GM19372 (cell line): ENCODE measurements at regions not wholly inside any gene's neighbourhood (a gene's known extent, or its start where the extent isn't known, plus 50 kb on each side); places are given as distances from the start of the nearest gene placed in this dataset.

ENCODE experiments used
- ATAC-seq: cut with Tn5 transposase; IDR thresholded peaks from one replicate; pipeline ENCODE4 v1.9.1; 2021; ENCODE audit warnings: mild to moderate bottlenecking, low read depth, moderate library complexity; ENCODE audit not compliant: unreplicated experiment

DNA sequence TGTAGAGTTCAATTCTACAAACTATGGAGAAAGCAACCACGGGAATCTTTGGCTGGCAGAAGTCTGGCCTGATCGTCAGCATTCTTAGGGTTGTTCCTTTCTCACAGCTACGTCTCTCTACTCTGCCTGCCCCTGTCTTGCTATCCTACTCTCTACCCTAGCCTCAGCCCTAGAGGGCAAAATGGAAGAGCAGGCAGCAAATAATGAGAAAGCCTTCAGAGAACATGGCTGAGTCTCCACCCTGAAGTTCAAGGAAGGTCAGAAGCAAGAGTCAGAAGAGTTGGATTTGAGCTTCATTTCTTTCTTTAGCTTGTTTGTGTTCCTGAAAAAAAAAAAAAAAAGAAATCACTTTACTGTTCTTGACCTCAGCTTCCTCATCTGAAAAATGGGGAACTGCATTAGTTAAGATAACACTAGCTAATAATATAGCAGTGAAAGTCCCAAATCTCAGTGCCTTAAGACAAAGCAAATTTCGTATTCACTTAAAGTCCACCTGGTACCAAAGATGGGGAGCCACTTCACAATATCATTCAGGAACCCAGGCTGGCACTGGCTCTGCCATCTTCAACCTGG is 50.2 kb upstream of the CCND2 start:
- ATAC-seq: no peak

GRCh38 chr12:4221258-4221620 is 52.3 kb upstream of the CCND2 start:
- no peak for ATAC-seq

DNA sequence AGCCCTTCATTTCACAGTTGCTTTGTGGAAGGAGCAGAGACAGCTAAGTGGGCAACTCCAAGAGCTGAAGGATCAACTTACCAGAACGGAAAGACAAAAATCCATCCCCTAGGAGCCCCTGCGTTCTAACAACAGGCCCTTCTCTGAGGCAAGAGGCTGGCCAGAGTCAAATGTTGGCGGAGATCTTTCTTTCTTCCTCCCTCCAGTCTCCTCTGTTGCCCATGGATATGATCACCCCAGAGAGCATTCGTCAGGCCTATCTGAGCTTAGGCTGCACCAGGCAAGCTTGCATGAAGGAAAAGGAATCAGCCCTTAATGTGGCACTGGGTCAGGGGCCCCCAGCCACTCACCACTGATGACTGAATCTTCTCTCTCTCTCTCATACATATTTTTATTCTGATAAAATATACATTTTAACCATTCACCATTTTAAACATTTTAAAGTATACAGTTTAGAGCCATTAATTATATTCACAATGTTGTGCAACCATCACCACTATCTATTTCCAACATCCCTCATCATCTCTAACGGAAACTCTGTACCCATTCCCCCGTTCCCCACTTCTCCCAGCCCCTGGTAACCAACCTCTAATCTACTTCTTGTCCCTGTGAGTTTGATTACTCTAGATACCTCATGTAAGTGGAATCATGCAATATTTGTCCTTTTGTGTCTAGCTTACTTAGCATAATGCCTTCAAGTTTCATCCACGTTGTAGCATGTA is 52.9 kb upstream of the CCND2 start:
- no peak for ATAC-seq

- ATAC-seq: no peak
These were observed 56.5 kb upstream of the CCND2 start for GRCh38 chr12:4217091-4217490.

DNA sequence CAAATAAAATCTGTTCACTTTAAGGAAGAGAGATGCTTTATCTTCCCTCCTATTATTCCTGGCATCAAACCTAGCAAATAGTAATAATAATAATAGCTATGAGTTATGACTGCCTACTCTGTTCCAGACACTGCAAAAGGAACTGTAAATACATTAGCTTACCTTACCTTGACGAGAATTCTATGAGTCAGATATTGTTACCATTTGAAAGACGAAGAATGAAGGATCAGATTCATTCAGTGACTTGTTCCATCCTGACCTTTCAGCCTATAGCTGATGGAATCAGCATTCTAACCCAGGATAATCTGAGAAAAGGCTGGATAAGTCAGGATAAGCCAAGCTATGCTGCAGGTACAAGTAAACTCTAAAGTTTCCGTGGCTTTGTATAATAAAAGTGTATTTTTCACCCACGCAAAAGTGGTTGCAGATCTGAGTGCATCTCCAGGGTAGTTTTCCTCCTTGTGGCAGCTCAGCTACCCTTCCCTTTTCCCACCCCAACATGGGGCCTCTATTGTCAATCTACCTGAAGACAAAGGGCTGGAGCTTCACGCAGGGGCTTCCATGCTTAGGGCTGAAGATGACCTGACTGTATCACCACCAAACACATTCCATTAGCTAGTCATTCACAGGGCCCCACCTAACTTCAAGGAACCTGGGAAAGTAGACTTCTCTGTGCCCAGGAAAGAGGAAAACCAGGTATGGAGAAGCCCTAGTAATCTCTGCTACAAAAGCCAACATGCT is 57.2 kb upstream of the CCND2 start:
- no peak for ATAC-seq

- peak; percentile 47 for ATAC-seq
These were observed 58.1 kb upstream of the CCND2 start for GRCh38 chr12:4215229-4216186.

- no peak for ATAC-seq
These were observed 58.7 kb upstream of the CCND2 start for GRCh38 chr12:4214877-4215228.

DNA sequence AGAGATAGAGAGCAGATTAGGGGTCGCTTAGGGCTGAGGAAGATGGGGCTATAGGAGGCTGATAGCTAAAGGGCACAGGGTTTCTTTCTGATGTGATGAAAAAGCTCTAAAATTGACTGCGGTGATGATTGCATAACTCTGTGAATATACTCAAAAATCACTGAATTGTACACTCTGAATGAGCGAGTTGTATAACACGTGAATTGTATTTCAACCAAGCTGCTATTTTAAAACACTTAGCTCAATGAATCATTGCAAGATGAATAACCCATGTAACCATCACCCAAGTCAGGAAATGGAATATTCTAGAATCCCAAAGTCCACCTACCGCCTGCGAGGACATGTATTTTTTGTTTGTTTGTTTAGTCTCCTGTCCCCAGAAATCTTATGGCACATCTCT is 60.1 kb upstream of the CCND2 start:
- ATAC-seq: no peak

DNA sequence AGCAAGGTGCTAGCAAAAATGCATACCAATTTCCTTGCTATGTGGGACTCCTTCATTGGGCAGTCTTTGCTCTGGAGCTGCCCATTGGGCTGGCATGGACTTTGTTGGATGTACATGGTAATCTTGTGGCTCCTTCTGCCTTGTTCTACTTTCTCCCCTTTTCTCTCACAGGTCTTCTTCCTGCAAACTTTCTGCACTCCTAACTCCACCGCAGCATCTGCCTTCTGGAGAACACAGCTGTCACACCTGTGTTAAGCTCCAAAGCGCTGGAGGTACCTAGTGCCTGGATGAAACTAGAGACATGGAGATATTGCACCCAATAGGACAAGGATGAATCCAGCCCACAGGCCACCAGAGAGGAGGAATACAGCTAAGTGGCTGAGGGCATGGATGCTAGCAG is 60.7 kb upstream of the CCND2 start:
- no peak for ATAC-seq

- ATAC-seq: no peak
These were observed 62.2 kb upstream of the CCND2 start for GRCh38 chr12:4211372-4211771.

GRCh38 chr12:4210183-4210582 is 63.4 kb upstream of the CCND2 start:
- ATAC-seq: no peak

- ATAC-seq: no peak
These were observed 67.1 kb upstream of the CCND2 start for GRCh38 chr12:4206470-4206869.

DNA sequence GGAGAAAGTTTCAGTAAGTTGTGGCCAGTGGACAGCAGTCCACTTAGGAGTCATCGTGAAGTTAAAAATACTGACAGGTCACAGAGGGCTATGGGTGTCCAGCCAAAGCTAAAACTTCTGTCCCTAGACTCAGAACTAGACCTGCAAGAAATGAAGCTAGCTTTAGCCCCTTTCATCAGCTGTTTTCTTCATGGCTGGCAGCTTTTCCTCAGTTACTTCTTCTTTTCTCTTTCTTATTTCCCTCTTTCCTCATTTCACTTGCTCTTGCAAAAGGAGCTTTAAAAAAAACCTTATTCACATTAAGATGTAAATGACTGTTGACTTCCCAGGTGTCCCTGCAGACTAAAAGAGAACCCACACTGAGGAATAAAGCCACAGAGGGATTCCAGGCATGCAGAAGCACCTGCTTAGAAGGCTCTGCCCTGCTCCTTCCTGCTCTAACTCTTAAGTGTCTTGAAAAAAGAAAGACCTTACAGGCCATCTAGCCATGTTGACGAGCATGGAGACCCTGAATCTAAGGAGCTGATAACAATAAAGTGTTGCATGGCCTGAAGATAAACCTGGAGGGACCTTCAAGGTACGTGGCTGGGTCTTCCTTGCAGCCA is 69.7 kb upstream of the CCND2 start:
- no peak for ATAC-seq

GRCh38 chr12:4202918-4203317 is 70.6 kb upstream of the CCND2 start:
- ATAC-seq: no peak

DNA sequence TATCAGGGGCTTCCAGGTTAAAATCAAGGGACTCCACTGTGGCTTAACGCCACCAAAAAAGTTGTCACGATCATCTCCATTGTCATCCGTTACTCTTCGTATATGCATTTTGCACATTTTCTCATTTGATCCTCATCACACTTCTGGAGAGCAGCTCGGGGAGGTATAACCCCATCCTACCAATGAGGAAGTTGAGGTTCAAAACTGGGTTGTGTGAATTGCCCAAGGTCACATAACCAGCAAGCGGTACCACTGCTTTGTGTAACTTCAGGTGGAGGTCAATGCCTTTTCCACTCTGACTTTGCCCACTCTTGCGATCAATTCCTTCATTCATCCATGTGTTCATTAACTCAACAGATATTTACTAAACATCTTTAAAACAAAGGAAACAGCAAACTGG is 71.1 kb upstream of the CCND2 start:
- ATAC-seq: no peak

- ATAC-seq: no peak
These were observed 72.0 kb upstream of the CCND2 start for GRCh38 chr12:4201333-4202100.

DNA sequence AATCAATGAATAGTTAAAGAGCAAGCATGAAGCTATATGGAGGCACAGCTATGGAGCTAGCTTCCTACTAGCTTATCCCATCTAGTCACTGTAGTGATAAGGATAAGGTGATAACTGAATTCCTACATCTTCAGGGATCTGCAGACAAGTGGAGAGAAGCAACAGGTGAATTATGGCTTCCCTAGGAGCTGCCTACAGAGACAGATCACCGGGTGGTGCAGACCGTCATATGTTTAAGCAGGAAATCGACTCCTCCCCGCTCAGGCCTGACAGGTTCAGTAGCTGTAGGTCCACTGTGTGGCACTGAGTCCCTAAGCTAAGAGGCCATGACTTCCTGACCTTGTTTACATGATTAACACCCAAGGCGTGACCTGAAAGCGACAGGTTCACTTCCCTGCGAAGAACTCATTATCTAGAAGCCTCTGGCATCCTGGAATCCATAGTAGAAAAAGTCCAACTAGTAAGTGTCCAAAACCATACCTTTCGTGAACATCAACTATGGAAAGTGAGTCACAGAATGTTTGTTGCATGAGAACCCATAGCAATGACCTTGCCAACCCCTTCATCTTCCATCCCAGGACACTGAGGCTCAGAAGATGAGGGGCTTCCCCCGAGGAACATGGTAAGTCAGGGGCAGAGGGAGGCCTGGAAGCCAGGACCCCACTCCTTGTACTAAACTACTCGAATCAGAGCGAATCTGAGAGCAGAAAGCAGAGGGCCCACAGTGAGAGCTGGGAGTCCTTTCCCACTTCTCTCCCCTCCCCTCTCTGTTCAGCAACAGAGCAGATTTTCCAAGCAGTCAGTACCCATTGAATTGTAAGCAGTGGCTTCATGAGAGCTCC is 75.4 kb upstream of the CCND2 start:
- no peak for ATAC-seq

DNA sequence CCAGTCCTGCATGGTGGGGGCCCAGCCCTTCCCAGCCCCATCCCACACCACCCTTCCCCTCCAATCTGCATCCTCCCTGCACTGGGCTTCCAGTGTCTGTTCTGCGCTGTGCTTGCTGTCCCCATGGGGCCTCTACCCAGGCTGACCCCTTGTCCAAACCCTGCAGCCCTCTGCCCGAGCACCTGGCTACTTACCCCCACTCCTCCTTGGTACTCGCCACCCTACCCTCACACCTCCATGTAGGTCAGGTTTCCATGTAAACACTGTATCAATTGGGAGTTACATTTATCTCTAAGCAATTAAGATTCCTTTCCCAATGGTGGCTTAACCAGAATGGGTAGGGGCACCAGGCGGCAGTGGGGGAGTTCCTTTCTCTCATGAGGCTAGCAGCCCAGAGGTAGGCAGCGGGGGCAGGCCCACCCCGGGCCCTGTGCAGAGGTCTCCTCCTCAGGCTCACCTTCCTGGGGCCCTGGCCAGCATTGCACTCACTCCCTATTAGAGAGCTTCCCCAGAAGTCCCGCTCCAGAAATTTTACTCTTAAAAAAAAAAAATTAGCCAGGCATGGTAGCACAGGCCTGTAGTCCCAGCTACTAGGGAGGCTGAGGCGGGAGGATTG is 76.6 kb upstream of the CCND2 start:
- ATAC-seq: no peak
